Neural progenitor cell (in vitro differentiated cells): ENCODE measurements at regions not wholly inside any gene's neighbourhood (a gene's known extent, or its start where the extent isn't known, plus 50 kb on each side); places are given as distances from the start of the nearest gene placed in this dataset.

Source experiments
- EZH2 ChIP-seq: fragments of 200-600 bp; sonication (generic); IDR thresholded peaks from 2 replicates; pipeline ENCODE4 v1.6.1; 2017; ENCODE audit warnings: antibody characterized with exemption, mild to moderate bottlenecking, moderate library complexity
- TF ChIP-seq, protein P1 (sequence below): fragments of 200-600 bp; sonication (generic); IDR thresholded peaks from 2 replicates; pipeline ENCODE4 v1.5.1; 2017; ENCODE audit warnings: antibody characterized with exemption, mild to moderate bottlenecking

DNA sequence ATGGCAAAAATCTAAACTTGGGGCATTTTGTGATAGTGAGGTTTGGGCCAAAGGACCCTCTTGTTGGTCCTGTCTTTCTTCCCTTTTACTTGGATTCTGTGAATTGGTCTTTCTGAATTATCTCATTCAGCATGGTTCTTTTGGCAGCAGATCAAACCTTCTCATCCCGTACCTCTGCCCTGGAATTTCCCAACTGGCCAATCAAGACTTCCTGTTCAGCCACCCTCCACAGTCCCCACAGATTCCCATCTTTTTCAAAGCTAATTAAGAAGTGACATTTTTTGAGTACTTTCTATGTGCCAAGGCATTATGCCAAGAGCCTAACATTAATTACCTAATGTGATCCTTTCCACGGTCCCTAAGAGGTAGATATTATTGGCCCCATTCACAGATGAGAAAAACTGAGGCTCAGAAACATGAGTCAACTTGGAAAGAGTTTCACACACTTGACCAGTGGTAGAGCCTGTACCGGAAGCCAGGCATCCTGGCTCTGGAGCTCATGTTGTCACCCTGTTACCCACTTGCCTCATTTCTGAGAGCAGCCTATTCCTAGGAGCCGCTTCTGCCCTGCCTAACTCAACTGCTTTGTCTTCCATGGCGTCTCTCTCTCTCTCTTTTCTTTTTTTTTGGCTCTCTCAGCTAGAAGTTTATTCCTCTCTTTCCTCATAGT lies 135.9 kb downstream of the C12orf75 start:
- no peak for TF ChIP-seq EZH2
- TF ChIP-seq, protein P1, sequence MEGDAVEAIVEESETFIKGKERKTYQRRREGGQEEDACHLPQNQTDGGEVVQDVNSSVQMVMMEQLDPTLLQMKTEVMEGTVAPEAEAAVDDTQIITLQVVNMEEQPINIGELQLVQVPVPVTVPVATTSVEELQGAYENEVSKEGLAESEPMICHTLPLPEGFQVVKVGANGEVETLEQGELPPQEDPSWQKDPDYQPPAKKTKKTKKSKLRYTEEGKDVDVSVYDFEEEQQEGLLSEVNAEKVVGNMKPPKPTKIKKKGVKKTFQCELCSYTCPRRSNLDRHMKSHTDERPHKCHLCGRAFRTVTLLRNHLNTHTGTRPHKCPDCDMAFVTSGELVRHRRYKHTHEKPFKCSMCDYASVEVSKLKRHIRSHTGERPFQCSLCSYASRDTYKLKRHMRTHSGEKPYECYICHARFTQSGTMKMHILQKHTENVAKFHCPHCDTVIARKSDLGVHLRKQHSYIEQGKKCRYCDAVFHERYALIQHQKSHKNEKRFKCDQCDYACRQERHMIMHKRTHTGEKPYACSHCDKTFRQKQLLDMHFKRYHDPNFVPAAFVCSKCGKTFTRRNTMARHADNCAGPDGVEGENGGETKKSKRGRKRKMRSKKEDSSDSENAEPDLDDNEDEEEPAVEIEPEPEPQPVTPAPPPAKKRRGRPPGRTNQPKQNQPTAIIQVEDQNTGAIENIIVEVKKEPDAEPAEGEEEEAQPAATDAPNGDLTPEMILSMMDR: no peak
